ENCODE measurements at regions not wholly inside any gene's neighbourhood (a gene's known extent, or its start where the extent isn't known, plus 50 kb on each side); places are given as distances from the start of the nearest gene placed in this dataset.
"Not testable (repeated sequence)": the region's sequence is repeated elsewhere in the genome, so short reads cannot be mapped to it uniquely, and the experiment has no call there.

GRCh38 chr2:7866825-7867224 lies 815.0 kb upstream of the ID2 start:
- H3K4me3 Mint-ChIP-seq: no peak overlapping the region
- no peaks in the 10 kb centered on the region for H3K36me3 Mint-ChIP-seq (ENCODE audit: low read depth)
- no peak overlapping the region for H3K27ac Mint-ChIP-seq
- peaks cover 4% of the 10 kb centered on the region for H3K27me3 Mint-ChIP-seq (ENCODE audit: low read depth)
- no peaks in the 10 kb centered on the region for H3K9me3 Mint-ChIP-seq
- H3K4me1 Mint-ChIP-seq: no peaks in the 10 kb centered on the region
- TF ChIP-seq CTCF (IDR thresholded peaks at IDR 0.05; ENCODE audit: unreplicated experiment in 3 of 3): no peak

- Mint-ChIP-seq H3K4me1 (no peaks in the 10 kb centered on the region), H3K27ac (no peak overlapping the region), H3K36me3 (ENCODE audit: low read depth) (no peaks in the 10 kb centered on the region), H3K4me3 (no peak overlapping the region), H3K9me3 (no peaks in the 10 kb centered on the region), H3K27me3 (ENCODE audit: low read depth) (no peaks in the 10 kb centered on the region)
- TF ChIP-seq CTCF (IDR thresholded peaks at IDR 0.05; ENCODE audit: unreplicated experiment in 3 of 3): no peak
Observed at GRCh38 chr2:7867867-7868266, 814.0 kb upstream of the ID2 start.

- no peaks in the 10 kb centered on the region for H3K9me3 Mint-ChIP-seq
Observed at GRCh38 chr2:7868836-7869235, 813.0 kb upstream of the ID2 start.

GRCh38 chr2:7876445-7876844 lies 805.4 kb upstream of the ID2 start:
- H3K4me3 Mint-ChIP-seq; H3K27ac Mint-ChIP-seq; H3K36me3 Mint-ChIP-seq (ENCODE audit: low read depth); H3K9me3 Mint-ChIP-seq: not testable (repeated sequence)
- Mint-ChIP-seq H3K27me3 (ENCODE audit: low read depth) (peaks cover 19% of the 10 kb centered on the region), H3K4me1 (peaks cover 13% of the 10 kb centered on the region)

More at GRCh38 chr2:7868836-7869235, 813.0 kb upstream of the ID2 start:
- Mint-ChIP-seq H3K27me3 (ENCODE audit: low read depth) (no peaks in the 10 kb centered on the region), H3K4me3 (no peak overlapping the region), H3K4me1 (no peaks in the 10 kb centered on the region), H3K27ac (no peak overlapping the region), H3K36me3 (ENCODE audit: low read depth) (no peaks in the 10 kb centered on the region)
- no peak for TF ChIP-seq CTCF (IDR thresholded peaks at IDR 0.05; ENCODE audit: unreplicated experiment in 3 of 3)

- H3K36me3 Mint-ChIP-seq (ENCODE audit: low read depth); H3K9me3 Mint-ChIP-seq; H3K4me3 Mint-ChIP-seq; H3K27ac Mint-ChIP-seq: not testable (repeated sequence)
- Mint-ChIP-seq H3K27me3 (ENCODE audit: low read depth) (peaks cover 19% of the 10 kb centered on the region), H3K4me1 (peaks cover 13% of the 10 kb centered on the region)
Observed at GRCh38 chr2:7878266-7878665, 803.6 kb upstream of the ID2 start.

- Mint-ChIP-seq H3K27me3 (ENCODE audit: low read depth) (peaks cover 19% of the 10 kb centered on the region), H3K4me3 (no peak overlapping the region), H3K9me3 (no peaks in the 10 kb centered on the region), H3K4me1 (peaks cover 13% of the 10 kb centered on the region), H3K27ac (no peak overlapping the region), H3K36me3 (ENCODE audit: low read depth) (no peaks in the 10 kb centered on the region)
- TF ChIP-seq CTCF (IDR thresholded peaks at IDR 0.05; ENCODE audit: unreplicated experiment in 3 of 3): no peak
Observed at GRCh38 chr2:7878786-7879482, 802.9 kb upstream of the ID2 start.

GRCh38 chr2:7879483-7879835 lies 802.4 kb upstream of the ID2 start:
- Mint-ChIP-seq H3K4me1 (peaks cover 13% of the 10 kb centered on the region), H3K27ac (no peak overlapping the region), H3K27me3 (ENCODE audit: low read depth) (peaks cover 19% of the 10 kb centered on the region), H3K9me3 (no peaks in the 10 kb centered on the region), H3K36me3 (ENCODE audit: low read depth) (no peaks in the 10 kb centered on the region), H3K4me3 (no peak overlapping the region)
- TF ChIP-seq CTCF (IDR thresholded peaks at IDR 0.05; ENCODE audit: unreplicated experiment in 3 of 3): no peak

All from nephron (organoid).